Astrocyte of the cerebellum (primary cell): ENCODE measurements at regions not wholly inside any gene's neighbourhood (a gene's known extent, or its start where the extent isn't known, plus 50 kb on each side); places are given as distances from the start of the nearest gene placed in this dataset.

Experiments
- DNase-seq: peaks from one replicate; pipeline ENCODE4 v3.0.0-alpha.2; 2011; ENCODE audit warnings: low read depth
- H3K4me3 ChIP-seq: 2 replicates; pipeline ENCODE4 v1.5.1; 2011; ENCODE audit warnings: mild to moderate bottlenecking, low read depth, low read length, moderate library complexity
- CTCF ChIP-seq: IDR thresholded peaks from 2 replicates; pipeline ENCODE4 v1.5.1; 2012; ENCODE audit warnings: low read length, low read depth, moderate library complexity, mild to moderate bottlenecking; ENCODE audit errors: missing control alignments
- in situ Hi-C: cut with HindIII; loops from 2 replicates; pipeline ENCODE4 v1.10.0; 2017; ENCODE audit warnings: low sequenced_read_pairs

DNA sequence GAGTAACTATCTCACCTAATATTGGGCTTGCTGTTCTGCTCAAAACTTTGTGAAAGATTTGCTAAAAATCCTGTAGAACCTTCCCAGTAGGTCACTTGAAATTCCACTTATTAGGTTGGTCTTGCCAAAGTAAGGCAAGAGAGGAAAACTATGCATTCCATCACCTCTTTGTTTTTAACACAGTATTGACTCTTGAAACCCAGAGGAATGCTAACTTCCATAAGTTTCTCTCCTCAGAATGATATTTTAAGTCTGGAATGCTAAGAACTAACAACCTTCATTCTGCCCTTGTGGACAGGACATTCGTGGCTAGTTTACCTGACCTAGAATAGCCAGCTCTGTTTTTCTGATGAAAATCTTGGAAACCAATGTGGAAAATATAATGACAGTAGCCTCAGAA lies 154.5 kb downstream of the TMCO5A start:
- in situ Hi-C loops, result no loop called here
- no peak overlapping the region for H3K4me3 ChIP-seq
- no peak for TF ChIP-seq CTCF
- DNase-seq, result no peak

DNA sequence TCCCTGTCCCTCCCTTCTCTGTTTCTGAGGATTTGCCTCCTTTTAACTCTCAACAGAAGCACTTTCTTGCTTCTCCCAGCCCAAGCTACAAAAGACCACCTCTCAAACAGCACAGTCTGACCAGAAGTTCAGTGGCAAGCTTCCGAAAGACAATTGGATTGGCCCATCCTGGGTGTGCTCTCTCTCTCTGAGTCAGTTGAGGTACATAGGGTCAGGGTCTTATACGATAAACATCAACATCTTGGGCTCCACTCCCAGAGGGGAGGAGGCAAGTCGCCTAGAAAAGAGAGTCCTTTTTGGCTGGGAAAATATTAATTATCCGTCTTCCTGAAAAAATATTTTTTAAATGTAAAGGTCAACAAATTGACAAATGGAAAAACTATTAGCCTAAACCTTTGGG lies 155.8 kb downstream of the TMCO5A start:
- no peak for TF ChIP-seq CTCF
- in situ Hi-C loops, result no loop called here
- no peak for DNase-seq
- no peak overlapping the region for H3K4me3 ChIP-seq

GRCh38 chr15:38090678-38091077 lies 156.2 kb downstream of the TMCO5A start:
- DNase-seq, result no peak
- no peak overlapping the region for H3K4me3 ChIP-seq
- in situ Hi-C loops, result no loop called here
- no peak for TF ChIP-seq CTCF

DNA sequence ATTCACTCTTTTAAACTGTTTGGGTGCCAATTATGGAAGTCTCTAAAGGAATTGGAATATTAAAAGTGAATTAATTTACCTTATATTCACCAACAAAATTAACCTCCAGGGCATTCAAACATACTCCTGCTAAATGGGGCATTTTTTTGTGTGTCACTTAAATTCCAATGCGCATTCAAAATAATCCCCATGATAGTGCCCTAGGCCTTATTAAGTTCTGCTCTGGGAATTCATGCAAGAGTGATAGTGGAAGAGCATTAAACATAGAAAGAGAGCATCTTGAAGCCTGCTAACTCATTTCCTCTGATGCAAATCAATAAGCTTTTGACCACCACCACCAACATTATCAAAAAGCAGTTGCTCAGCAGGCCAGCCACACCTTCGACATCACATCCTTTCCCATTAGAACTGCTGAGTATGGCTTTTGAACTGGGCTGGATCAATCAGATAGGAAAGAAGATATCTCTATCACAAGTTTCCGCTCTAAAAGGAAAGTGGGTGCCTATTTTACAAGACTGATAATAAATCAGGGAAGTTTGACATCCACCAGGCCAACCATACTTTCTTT lies 156.7 kb downstream of the TMCO5A start:
- in situ Hi-C loops, result no loop called here

DNA sequence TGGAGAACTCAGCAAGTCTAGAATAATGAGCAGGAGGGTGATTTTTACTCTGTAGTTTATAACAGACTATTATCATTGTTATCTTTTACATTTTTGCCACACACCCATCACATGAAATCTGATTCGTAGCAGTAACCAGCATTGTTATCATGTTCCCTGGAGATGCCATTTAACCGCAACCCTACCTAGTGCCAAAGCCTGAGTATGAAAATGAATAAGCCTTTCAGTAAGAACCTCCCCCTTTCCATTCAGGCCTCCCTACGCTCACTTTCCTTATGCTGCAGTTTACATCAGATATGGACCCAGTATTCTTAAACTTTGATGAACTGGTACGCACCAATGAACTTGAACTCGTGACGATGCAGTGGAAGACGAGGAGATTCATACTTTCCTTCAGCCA lies 158.7 kb upstream of the SPRED1 start:
- DNase-seq, result no peak
- no peak overlapping the region for H3K4me3 ChIP-seq
- in situ Hi-C loops, result no loop called here
- TF ChIP-seq CTCF, result no peak

More for the DNA sequence above, 156.7 kb downstream of the TMCO5A start:
- DNase-seq, result no peak
- TF ChIP-seq CTCF, result no peak
- no peak overlapping the region for H3K4me3 ChIP-seq

DNA sequence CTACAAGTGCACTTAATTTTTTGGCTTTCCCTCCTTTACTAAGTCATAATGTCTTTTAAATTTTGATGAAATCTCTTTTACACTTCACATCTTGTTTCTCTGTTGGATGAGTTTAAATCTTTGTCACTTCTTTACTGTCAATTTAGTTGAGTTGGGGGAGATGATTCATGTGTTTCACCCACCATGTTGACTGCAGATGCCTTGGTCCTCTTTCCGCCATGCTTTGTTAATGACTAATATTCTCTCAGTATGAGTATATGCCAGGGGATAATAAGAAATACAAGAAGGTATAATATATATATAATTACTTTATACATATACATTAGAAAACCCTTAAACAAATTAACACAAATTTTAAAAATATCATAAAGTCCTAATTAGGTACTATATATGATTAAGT lies 149.7 kb upstream of the SPRED1 start:
- in situ Hi-C loops, result no loop called here
- H3K4me3 ChIP-seq, result no peak overlapping the region
- no peak for DNase-seq
- TF ChIP-seq CTCF, result no peak

DNA sequence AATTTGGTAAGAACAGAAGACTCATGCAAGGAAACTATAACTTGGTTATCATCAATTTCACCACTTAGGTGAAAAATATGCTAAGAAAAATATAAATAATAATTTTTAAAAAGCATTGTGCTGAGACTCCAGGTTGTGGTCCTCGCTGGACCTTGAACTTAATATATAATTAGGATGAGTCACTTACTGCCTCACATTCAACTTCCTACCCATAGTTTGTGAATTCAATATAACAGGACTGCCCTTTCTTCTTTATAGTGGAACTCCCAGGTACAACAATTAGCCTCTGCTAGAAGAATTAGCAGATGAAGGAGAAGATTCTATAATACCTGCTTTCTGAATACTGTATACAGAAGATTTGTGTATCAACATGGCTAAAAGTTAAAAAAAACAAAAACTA lies 149.1 kb upstream of the SPRED1 start:
- no peak for DNase-seq
- H3K4me3 ChIP-seq, result no peak overlapping the region
- in situ Hi-C loops, result no loop called here
- no peak for TF ChIP-seq CTCF
